Ovary (tissue), 3 donors: ENCODE measurements at regions not wholly inside any gene's neighbourhood (a gene's known extent, or its start where the extent isn't known, plus 50 kb on each side); places are given as distances from the start of the nearest gene placed in this dataset.

ENCODE experiments used
- CTCF ChIP-seq, 3 donors: fragments of 450-650 bp in 2 of 3; fragments of 200-600 bp in 1 of 3; IDR thresholded peaks; one replicate each; pipeline versions ENCODE4 v1.5.1 to v1.8.0; 2016 to 2022; ENCODE audit warnings: antibody characterized with exemption in 3 of 3, mild to moderate bottlenecking in 1 of 3
- EP300 ChIP-seq: sonication (generic); formaldehyde crosslinking; IDR thresholded peaks from one replicate; pipeline ENCODE4 v1.6.1; 2017; ENCODE audit warnings: antibody characterized with exemption
- POLR2A ChIP-seq: fragments of 450-650 bp; IDR thresholded peaks from one replicate; pipeline ENCODE4 v1.6.1; 2017; ENCODE audit warnings: antibody characterized with exemption, mild to moderate bottlenecking, moderate library complexity
- donor health status: DM: no; HTN: no; CAD: no.

- TF ChIP-seq POLR2A: no peak
- TF ChIP-seq CTCF (IDR thresholded peaks at IDR 0.05): no peak
- TF ChIP-seq EP300: no peak
Observed at GRCh38 chr3:94232921-94233320, 170.1 kb downstream of the NSUN3 start.
